ENCODE measurements at regions not wholly inside any gene's neighbourhood (a gene's known extent, or its start where the extent isn't known, plus 50 kb on each side); places are given as distances from the start of the nearest gene placed in this dataset.
"Not testable (repeated sequence)": the region's sequence is repeated elsewhere in the genome, so short reads cannot be mapped to it uniquely, and the experiment has no call there.

GRCh38 chr5:2166979-2167377 is 284.3 kb upstream of the IRX4 start:
- DNase-seq (ENCODE audit: low read depth in 4 of 4, low spot score in 2 of 4) = no peak

- DNase-seq (ENCODE audit: low read depth in 4 of 4, low spot score in 2 of 4) = no peak
These were observed 283.7 kb upstream of the IRX4 start for GRCh38 chr5:2166306-2166978.

- no peak for DNase-seq (ENCODE audit: low read depth in 4 of 4, low spot score in 2 of 4)
These were observed 283.0 kb upstream of the IRX4 start for GRCh38 chr5:2165615-2166305.

- DNase-seq (ENCODE audit: low read depth in 4 of 4, low spot score in 2 of 4) = no peak
These were observed 282.5 kb upstream of the IRX4 start for GRCh38 chr5:2165203-2165602.

- DNase-seq (ENCODE audit: low read depth in 4 of 4, low spot score in 2 of 4) = no peak
These were observed 281.9 kb upstream of the IRX4 start for GRCh38 chr5:2164586-2164985.

GRCh38 chr5:2163940-2164490 is 281.3 kb upstream of the IRX4 start:
- no peak for DNase-seq (ENCODE audit: low read depth in 4 of 4, low spot score in 2 of 4)

- DNase-seq (ENCODE audit: low read depth in 4 of 4, low spot score in 2 of 4) = no peak
These were observed 280.5 kb upstream of the IRX4 start for GRCh38 chr5:2163060-2163856.

GRCh38 chr5:2160811-2161210 is 278.1 kb upstream of the IRX4 start:
- DNase-seq (ENCODE audit: low read depth in 4 of 4, low spot score in 2 of 4) = no peak

- no peak for DNase-seq (ENCODE audit: low read depth in 4 of 4, low spot score in 2 of 4)
These were observed 276.0 kb upstream of the IRX4 start for GRCh38 chr5:2158767-2159166.

DNA sequence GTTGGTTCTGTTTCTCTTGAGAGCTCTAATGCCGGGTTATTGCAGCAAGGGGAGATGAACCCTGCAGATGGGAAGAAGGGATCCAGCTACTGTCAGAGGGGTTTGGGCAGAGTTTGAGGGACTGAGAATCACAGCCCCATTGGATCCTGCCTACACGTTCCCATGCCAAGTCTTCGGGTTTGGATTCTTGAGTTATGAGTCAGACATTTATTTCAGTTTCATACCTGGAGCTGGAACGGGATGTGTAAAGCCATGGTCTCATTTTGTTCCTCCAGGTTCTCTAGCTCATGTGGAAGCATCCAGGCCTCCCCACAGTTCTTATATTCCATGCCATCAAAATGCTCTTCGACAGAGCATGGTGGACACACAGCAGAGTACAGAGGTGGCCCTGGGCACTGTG is 275.4 kb upstream of the IRX4 start:
- no peak for DNase-seq (ENCODE audit: low read depth in 4 of 4, low spot score in 2 of 4)

- DNase-seq (ENCODE audit: low read depth in 4 of 4, low spot score in 2 of 4) = no peak
These were observed 274.6 kb upstream of the IRX4 start for GRCh38 chr5:2157372-2157771.

DNA sequence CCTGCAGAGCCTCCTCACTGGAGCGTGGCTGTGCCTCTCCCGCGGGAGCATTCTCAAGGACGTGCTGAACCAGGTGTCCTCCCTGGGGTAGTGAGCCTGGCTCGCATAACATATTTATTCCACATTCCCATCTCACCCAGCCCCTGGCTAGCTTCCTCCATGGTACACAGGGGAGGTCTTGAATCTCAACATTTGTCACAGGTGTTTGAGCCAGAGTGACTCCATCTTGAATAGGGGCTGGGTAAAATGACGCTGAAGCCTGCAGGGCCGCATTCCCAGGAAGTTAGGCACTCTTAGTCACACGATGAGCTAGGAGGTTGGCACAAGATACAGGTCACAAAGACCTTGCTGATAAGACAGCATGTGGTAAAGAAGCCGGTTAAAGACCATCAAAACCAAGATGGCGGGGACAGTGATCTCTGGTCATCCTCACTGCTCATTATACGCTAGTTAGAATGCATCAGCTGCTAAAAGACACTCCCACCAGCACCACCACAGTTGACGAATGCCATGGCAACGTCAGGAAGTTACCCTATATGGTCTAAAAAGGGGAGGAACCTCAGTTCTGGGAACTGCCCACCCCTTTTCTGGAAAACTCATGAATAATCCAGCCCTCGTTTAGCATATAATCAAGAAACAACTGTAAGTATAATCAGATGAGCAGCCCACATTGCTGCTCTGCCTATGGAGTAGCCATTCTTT is 273.8 kb upstream of the IRX4 start:
- DNase-seq (ENCODE audit: low read depth in 4 of 4, low spot score in 2 of 4) = no peak

DNA sequence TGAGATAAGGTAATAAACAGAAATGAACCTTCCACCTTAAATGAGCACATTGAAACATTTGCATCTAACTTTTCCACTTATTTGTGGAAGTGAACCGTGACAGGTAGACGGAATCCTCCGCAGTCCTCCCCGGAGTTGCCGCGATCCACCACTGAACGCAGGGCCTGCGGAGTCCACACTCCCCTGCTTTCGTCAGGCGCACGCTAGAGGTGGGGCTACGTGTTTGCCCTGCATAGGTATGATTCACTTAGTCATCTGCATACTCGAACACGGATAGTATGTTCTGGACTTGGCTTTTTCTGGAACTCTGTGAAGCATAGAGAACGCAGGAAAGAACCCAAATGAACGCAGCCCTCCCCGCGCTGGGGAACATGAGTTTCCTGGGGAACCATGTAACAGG is 272.8 kb upstream of the IRX4 start:
- no peak for DNase-seq (ENCODE audit: low read depth in 4 of 4, low spot score in 2 of 4)

DNA sequence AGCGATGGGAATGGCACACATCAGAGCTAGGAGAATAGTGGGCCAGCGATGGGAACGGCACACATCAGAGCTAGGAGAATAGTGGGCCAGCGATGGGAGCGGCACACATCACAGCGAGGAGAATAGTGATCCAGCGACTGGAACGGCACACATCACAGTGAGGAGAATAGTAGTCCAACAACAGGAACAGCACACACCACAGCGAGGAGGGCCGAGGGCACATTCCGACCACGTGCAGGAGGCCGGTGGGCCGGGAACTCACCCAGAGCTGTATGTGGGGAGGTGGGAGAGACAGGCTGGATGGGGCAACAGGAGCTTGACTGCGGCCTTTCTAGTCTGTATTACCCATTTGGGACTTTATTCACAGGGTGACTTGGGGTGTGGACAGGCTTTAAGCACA is 271.1 kb upstream of the IRX4 start:
- no peak for DNase-seq (ENCODE audit: low read depth in 4 of 4, low spot score in 2 of 4)

DNA sequence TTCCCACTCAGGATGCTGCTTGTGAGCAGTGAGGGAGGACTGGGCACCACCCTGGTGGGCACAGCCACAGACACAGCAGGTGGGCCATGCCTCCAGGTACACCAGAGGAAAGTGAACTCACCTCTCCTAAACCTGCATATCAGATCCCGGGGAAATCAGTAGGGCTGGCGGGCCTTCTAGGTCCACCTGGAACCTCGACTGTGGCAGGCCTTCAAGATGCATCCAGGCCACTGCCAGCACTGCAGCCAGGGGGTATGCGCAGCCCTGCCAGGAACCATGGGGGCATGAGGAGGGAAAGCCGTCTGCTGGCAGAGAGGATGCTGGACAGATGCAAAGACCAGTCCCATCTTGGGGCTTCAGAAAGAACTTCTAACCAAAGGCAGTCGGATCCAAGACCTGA is 270.6 kb upstream of the IRX4 start:
- DNase-seq (ENCODE audit: low read depth in 4 of 4, low spot score in 2 of 4) = no peak

DNA sequence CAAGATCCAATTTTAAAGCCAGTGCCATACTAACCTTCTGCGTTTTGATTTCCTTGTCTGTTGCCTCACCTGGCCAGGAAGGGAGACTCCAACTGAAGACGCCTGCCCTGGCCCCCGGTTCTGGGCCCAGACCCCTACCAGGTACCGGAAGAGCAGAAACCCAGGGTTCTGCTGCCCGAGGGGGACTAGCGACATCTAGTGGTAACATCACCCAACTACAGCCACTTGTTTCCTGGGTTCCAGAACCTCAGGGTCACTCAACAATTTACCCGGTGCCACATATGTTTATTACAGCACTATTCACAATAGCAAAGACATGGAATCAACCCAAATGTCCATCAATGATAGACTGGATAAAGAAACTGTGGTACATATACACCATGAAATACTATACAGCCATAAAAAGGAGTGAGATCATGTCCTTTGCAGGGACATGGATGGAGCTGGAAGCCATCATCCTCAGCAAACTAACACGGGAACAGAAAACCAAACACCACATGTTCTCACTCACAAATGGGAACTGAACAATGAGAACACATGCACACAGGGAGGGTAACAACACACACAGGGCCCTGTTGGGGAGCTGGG is 268.7 kb upstream of the IRX4 start:
- not testable (repeated sequence) for DNase-seq (ENCODE audit: low read depth in 4 of 4, low spot score in 2 of 4)

DNA sequence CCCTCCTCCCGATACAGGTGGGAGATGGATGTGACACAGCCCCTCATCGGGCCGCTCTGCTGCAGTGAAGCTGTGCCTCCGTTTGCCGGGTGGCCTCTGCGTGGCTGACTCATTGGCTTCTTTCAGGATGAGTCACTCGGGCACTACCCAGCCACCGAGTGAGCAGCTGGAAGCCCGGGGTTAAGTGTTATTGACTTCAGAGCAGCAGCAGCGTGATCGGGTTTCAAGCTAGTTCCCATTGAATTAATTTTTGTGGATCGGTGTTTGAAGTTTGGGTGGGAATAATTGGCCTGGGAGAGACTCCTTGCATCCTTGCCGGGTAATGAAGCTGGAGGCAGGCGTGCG is 266.4 kb upstream of the IRX4 start:
- no peak for DNase-seq (ENCODE audit: low read depth in 4 of 4, low spot score in 2 of 4)

DNA sequence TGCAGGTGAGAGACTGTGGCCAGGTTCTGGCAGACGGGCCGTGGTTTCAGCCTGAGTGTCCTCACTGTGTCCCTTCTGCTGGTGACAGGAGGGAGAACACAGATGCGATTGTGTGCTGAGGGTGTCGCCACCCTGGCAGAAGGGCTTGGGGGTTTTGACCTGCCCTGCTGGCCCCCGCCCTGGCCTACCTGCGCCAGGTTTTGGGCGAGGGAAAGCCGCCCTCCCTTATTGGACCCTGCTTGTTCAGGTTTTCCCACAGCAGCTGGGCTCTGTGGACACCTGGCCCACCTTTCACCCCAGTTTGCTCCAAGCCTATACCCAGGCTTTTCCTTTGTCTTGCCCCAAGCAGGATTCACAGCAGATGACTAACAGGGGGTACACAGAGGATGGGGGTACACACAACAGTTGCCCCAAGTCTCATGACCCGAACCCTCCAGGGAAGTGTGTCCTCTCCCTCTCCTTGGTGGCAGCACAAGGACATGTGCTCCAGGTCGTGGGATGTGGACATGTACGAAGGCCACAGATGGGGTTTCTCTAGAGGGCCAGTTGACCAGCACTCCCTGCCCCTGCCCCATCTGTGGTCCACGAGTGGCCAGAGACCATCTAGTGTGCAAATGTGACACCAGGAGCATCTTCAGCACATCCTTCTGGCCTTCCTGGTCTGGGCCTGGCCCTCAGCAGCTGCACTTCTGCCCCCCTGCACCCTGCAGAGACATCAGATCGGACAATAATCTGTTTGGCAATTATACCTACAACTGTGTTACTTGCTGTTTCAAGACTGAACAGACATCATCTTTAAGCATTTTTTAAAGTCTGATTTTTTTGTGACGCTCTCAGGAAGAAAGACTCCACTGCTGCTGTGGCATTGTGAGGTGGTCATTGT is 265.8 kb upstream of the IRX4 start:
- DNase-seq (ENCODE audit: low read depth in 4 of 4, low spot score in 2 of 4) = no peak

GRCh38 chr5:2147504-2148311 is 265.0 kb upstream of the IRX4 start:
- no peak for DNase-seq (ENCODE audit: low read depth in 4 of 4, low spot score in 2 of 4)

Data from left renal cortex interstitium (tissue), 4 donors.